NCI-H2227 (cell line): ENCODE measurements at regions not wholly inside any gene's neighbourhood (a gene's known extent, or its start where the extent isn't known, plus 50 kb on each side); places are given as distances from the start of the nearest gene placed in this dataset.
A peak's percentile ranks its signal among the peaks of the same experiment; 100 is the strongest.

Source experiments
- DNase-seq: peaks from one replicate; lab custom pipeline; 2025; ENCODE audit not compliant: unreplicated experiment; lab: John Stamatoyannopoulos, UW

DNA sequence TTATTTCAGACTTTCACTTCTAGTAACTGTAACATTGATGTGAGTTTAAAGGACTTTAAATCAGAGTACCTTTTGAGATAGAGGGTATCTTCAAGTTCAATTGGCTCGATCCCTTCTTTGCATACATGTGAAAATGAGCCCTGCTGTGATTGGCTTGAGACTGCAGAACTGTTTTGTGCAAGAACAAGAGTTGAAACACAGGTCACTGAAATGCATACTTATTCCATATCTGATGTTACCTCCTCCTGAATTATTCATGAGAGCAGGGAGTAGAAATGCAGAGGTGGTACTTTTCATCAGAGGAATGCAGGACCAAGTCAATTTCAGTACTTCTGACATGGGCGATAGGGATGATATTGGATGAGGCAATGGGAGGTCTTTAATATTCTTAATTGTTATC is 459.5 kb downstream of the TLR4 start:
- DNase-seq, result no peak

DNA sequence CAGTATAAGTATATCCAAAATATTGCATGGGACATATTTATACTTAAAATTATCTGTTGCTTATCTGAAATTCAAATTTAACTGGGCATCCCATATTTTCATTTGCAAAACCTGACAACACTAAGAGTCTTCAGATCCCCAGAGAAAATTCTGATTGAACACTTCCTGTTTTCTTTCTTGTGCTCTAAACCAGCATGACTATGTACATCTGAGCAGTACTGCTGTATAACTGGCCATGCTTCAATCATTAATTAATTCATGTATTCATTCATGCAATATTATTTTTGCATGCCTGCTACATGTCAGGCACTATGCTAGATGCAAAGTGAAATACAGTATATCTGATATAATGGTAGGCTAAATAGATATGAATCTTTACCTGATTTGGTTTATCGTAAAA is 461.2 kb downstream of the TLR4 start:
- DNase-seq, result no peak

- DNase-seq, result peak; percentile 66
These were observed 466.1 kb downstream of the TLR4 start for GRCh38 chr9:118170032-118170955.

- DNase-seq, result no peak
These were observed 473.0 kb downstream of the TLR4 start for GRCh38 chr9:118177241-118177640.

DNA sequence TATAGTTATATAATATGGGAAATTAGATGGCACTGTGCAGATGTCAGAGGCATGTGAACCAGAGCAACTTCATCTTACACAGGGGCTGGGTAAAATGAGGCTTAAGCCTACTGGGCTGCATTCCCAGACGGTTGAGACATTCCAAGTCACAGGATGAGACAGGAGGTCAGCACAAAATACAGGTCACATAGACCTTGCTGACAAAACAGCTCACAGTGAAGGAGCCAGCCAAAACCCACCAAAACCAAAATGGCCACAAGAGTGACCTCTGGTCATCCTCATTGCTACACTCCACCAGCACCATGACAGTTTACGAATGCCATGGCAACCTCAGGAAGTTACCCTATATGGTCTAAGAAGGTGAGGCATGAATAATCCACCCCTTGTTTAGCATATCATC is 479.4 kb downstream of the TLR4 start:
- DNase-seq, result no peak

GRCh38 chr9:118187408-118187807 is 483.2 kb downstream of the TLR4 start:
- DNase-seq, result no peak

DNA sequence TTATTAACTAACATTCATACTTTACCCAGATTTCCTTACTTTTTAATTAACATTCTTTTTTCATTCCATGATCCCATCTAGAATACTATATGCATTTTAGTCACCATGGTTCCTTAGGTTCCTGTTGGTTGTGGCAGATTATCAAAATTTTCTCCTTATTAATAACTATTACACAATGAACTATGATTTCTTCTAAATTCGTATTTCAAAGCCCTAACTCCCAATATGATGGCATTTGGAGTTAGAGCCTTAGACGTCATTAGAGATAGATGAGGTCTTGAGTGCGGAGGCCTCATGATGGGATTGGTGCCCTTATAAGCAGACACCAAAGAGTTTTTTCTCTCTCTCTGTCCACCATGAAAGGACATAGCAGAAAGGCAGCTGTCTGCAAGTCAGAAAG is 485.4 kb downstream of the TLR4 start:
- DNase-seq, result no peak

GRCh38 chr9:118192807-118193206 is 488.6 kb downstream of the TLR4 start:
- DNase-seq, result no peak

DNA sequence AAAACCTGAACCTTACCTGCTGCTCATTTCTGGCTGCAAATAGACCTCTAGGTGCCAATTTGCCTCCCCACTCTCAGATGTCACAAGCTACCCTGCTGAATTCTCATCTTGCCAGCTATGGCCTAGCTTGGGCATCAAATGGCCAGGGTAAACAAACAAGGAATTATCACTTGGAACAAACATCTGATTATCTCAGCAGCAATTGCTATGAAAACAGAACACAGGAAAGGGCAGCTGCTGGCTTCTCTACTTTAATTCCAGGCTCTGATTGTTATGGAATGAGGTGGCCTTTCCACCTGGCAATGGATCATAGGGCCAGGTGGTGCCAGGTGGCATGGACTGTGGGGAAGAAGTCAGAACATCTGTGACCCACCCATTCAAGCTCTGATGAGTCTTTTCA is 505.1 kb downstream of the TLR4 start:
- no peak for DNase-seq

DNA sequence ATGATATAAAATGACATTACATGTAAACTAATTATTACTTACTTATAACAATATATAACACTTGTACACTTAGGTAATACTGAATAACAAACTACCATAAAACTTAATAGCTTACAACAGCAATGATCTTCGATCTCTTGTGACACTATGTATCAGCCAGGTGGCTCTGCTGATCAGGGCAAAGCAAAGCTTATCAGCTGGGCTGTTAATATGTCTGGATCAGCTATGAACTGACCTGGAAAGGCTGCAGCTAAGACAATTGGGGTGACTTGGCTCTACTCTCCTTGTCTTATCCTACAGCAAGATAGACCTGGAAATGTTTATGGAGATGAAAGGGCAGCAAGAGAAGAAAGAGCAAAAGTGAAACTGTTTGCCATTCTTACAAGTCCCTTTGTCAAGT is 511.3 kb downstream of the TLR4 start:
- no peak for DNase-seq

GRCh38 chr9:118222375-118222774 is 518.2 kb downstream of the TLR4 start:
- DNase-seq, result peak; percentile 17

GRCh38 chr9:118223111-118223510 is 518.9 kb downstream of the TLR4 start:
- no peak for DNase-seq

DNA sequence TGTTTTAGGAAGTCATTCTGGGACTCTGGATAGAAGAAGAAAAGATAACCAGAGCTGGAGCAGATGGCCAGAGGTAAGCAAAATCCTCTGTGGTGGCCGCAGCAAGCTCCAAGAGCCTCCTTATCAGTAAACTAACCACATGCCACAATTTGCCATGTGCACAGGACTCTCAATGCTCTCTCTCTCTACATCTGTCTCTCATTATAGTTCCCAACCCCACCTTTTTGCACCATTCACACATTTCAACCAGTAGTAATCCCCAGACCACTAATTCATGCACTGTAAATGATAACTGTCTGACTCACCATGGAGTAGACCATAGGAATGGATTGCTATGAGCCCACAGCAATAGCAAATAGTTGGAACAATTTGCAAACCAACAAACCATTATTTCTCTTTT is 526.1 kb downstream of the TLR4 start:
- no peak for DNase-seq

DNA sequence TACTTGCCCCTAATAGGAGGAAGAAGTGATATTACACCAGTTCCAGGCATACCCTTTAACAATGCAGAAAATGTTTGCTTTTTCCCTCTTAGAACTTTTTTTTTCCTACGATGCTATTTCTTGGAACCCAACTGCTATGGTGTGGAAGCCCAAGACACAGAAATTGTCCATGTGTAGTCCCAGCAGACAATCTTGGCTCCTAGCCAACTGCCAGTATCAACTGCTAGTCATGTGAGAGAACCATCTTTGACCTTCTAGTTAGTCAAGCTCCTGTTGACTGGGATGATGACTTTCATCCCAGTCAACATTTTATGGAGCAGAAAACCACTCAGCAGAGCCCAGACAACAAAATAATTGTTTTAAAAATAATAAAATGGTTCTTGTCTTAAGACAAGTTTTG is 532.4 kb downstream of the TLR4 start:
- DNase-seq, result no peak

DNA sequence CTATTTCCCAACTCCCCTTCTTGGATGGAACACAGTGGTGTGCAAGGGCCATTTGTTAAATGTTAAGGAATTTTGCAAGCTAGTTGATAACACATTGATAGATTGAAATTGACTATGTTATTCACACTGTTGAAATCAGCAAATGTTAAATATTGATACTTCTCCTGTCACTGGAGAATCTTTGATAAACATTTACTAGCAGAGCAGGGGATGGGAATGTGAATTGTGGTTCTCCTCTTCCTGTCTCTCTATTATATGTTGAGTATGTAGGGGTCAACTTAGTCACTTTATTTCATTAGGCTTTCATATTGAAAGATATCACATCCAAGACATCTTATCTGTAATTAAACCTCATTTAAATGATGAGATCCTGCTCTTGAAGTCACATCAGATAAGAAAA is 533.9 kb downstream of the TLR4 start:
- no peak for DNase-seq

DNA sequence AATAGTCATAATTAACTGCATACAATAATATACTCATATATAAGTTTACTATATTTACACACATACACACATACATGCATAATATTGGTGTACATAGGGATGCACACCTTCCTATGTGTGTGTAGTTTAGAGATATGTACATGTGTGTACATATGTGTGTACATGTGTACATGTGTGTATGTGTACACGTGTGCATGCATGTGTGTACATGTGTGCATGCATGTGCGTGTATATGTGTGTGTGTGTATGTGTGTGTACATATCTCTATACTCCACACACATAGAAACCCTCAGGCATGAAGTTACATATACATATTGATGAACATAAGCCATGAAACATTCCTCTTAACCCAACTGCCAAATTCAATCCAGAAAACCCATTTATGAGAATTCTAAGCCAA is 547.8 kb downstream of the TLR4 start:
- DNase-seq, result no peak

- DNase-seq, result no peak
These were observed 558.0 kb downstream of the TLR4 start for GRCh38 chr9:118262191-118262590.

GRCh38 chr9:118263949-118264348 is 559.7 kb downstream of the TLR4 start:
- no peak for DNase-seq

DNA sequence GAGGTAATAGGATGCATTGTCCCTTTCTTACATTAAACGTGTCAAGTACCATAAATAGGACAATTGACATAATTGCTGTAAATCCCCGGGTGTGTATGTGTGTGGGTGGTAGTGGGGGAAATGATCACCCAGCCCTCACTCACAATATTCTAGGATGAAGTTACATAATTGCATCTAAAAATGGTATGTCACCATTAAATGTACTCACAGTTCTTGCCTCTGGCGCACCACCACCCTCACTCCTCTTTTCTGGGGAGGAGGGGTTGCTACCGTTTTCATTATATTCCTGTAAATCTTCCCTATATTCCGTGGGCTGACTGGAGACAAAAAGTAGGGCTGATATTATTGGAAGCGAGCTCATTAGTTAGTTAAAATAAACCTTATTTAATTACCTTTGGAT is 563.8 kb downstream of the TLR4 start:
- peak; percentile 8 for DNase-seq

GRCh38 chr9:118269623-118270022 is 565.4 kb downstream of the TLR4 start:
- no peak for DNase-seq

DNA sequence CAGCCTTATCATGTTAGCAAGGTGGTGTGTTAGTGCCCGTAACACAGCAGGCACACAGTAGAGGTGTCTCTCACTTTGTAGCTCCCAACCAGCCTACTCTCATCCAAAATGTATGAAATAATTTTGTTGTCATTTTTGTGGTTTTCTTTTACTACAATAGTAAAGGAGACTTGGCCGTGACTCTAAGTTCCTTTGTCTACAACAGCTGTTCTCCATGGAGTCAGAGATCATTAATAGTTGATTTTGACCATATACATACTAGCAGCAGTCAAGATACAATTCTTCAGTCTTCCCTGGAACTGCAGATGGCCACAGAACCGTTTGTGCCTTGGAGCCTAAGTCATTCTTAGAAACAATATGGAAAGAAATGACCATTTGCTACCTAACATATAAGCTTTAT is 567.1 kb downstream of the TLR4 start:
- DNase-seq, result no peak

DNA sequence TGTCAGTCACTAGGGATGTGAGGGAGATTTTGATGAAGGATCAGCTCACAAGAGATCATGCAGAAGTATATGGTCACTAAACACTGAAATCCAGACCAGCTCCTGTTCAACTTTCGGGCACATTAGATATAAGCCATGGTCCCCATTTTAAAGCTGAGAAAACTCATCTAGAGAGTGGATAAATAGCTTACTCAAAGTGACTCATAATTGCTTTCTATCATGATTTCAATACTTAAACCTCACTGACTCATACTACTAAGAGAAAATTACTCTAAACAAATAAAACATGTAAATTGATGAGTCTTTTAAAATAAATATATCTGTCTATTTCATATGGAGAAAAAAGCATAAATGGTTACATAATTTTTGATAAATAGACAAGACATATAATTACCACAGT is 567.7 kb downstream of the TLR4 start:
- DNase-seq, result no peak

DNA sequence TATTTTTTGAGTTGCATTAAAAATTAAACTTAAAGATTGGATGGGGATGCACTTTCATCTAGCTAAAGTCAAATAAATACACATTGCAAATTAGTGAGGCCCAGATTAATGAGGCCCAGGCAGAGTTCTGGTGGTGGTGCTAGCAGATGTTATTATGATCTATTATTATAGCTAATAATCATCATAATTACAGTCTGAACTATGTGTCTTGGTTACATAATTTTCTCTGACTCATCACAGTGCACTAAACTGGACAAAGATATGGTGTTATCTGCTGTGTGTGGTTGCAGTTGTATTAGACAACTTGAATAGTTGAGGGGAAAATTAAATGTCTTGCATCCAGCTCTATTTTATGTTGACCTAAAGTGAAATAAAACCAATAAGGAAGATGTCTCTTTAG is 568.8 kb downstream of the TLR4 start:
- DNase-seq, result peak; percentile 1
